AG04450 (cell line): ENCODE measurements at regions not wholly inside any gene's neighbourhood (a gene's known extent, or its start where the extent isn't known, plus 50 kb on each side); places are given as distances from the start of the nearest gene placed in this dataset.

Experiments used
- CTCF ChIA-PET: fragments of 300-600, 350-600 bp; formaldehyde crosslinking; extraction: SDS; loops from one replicate; lab custom pipeline; 2022; ENCODE audit warnings: antibody characterized with exemption, inconsistent platforms; lab: Charles Lee
- POLR2A ChIA-PET: fragments of 350-600 bp; formaldehyde crosslinking; extraction: SDS; loops from one replicate; lab custom pipeline; 2021; ENCODE audit warnings: antibody characterized with exemption, inconsistent platforms; lab: Yijun Ruan, JAX
- DNase-seq: peaks from one replicate; pipeline ENCODE4 v3.0.0-alpha.2; 2011; ENCODE audit warnings: low read depth, low spot score
- H3K27ac ChIP-seq: one replicate; pipeline ENCODE4 v1.5.1; 2012; ENCODE audit warnings: low read depth, low read length, control low read depth
- H3K27me3 ChIP-seq: one replicate; pipeline ENCODE4 v1.6.0; 2012; ENCODE audit warnings: low read length; ENCODE audit not compliant: control insufficient read depth, insufficient read depth
- H3K4me3 ChIP-seq: 2 replicates; pipeline ENCODE4 v1.5.1; 2011; ENCODE audit warnings: mild to moderate bottlenecking, low read depth, low read length, control low read depth
- H3K9me3 ChIP-seq: 2 replicates; pipeline ENCODE4 v1.5.1; 2012; ENCODE audit warnings: low read length; ENCODE audit not compliant: control insufficient read depth, insufficient read depth
- CTCF ChIP-seq: IDR thresholded peaks from 2 replicates; pipeline ENCODE4 v1.5.1; 2011; ENCODE audit warnings: low read depth, low read length, control low read depth, inconsistent platforms

GRCh38 chr21:16421007-16421406, 691.2 kb downstream of the USP25 start:
- Histone ChIP-seq H3K27me3 (no peaks in the 10 kb centered on the region), H3K9me3 (no peaks in the 10 kb centered on the region), H3K4me3 (no peak overlapping the region), H3K27ac (no peak overlapping the region)
- TF ChIP-seq CTCF: no peak
- DNase-seq: no peak
- POLR2A ChIA-PET: no interaction called here
- CTCF ChIA-PET: no interaction called here

GRCh38 chr21:16421965-16422364, 692.2 kb downstream of the USP25 start:
- CTCF ChIA-PET: interaction anchor here (0.6 to 0.8 kb wide), 2 partner anchors 18 to 177 kb away, joined by 4 to 5 read pairs; no protein-coding TSS in a partner anchor
- no peak for TF ChIP-seq CTCF
- no peak overlapping the region for H3K4me3 ChIP-seq
- no peak overlapping the region for H3K27ac ChIP-seq
- DNase-seq: no peak
- POLR2A ChIA-PET: no interaction called here
- no peaks in the 10 kb centered on the region for H3K9me3 ChIP-seq
- no peaks in the 10 kb centered on the region for H3K27me3 ChIP-seq

GRCh38 chr21:16422702-16423101, 692.9 kb downstream of the USP25 start:
- CTCF ChIA-PET: interaction anchor here (0.8 kb wide), 1 partner anchor 17 kb away, joined by 5 read pairs; no protein-coding TSS in a partner anchor

GRCh38 chr21:16423921-16424320, 694.1 kb downstream of the USP25 start:
- no peak overlapping the region for H3K4me3 ChIP-seq
- H3K9me3 ChIP-seq: no peaks in the 10 kb centered on the region
- ChIA-PET CTCF (no interaction called here), POLR2A (no interaction called here)
- TF ChIP-seq CTCF: no peak
- H3K27ac ChIP-seq: no peak overlapping the region
- no peak for DNase-seq
- H3K27me3 ChIP-seq: no peaks in the 10 kb centered on the region

More at GRCh38 chr21:16422702-16423101, 692.9 kb downstream of the USP25 start:
- H3K27me3 ChIP-seq: no peaks in the 10 kb centered on the region
- H3K9me3 ChIP-seq: no peaks in the 10 kb centered on the region
- TF ChIP-seq CTCF: no peak
- H3K4me3 ChIP-seq: no peak overlapping the region
- H3K27ac ChIP-seq: no peak overlapping the region
- DNase-seq: no peak
- POLR2A ChIA-PET: no interaction called here

GRCh38 chr21:16424331-16424751, 694.6 kb downstream of the USP25 start:
- Histone ChIP-seq H3K27ac (no peak overlapping the region), H3K27me3 (no peaks in the 10 kb centered on the region), H3K4me3 (no peak overlapping the region; the same call in 1 of the 2 replicates), H3K9me3 (no peaks in the 10 kb centered on the region)
- CTCF ChIA-PET: no interaction called here
- POLR2A ChIA-PET: no interaction called here
- TF ChIP-seq CTCF: no peak
- DNase-seq: no peak
